Eye (tissue), 1 donor: ENCODE measurements at regions not wholly inside any gene's neighbourhood (a gene's known extent, or its start where the extent isn't known, plus 50 kb on each side); places are given as distances from the start of the nearest gene placed in this dataset.
"Not testable (repeated sequence)": the region's sequence is repeated elsewhere in the genome, so short reads cannot be mapped to it uniquely, and the experiment has no call there.

Experiments
- DNase-seq: peaks from one replicate; pipeline ENCODE4 v3.0.0-alpha.2; 2015

- DNase-seq: no peak
Measured at GRCh38 chr10:80751940-80752339, 214.2 kb downstream of the SH2D4B start.

- peak; percentile 21 for DNase-seq
Measured at GRCh38 chr10:80753612-80754011, 215.9 kb downstream of the SH2D4B start.

- DNase-seq: no peak
Measured at GRCh38 chr10:80755893-80756292, 218.2 kb downstream of the SH2D4B start.

GRCh38 chr10:80759693-80760092 lies 222.0 kb downstream of the SH2D4B start:
- no peak for DNase-seq

GRCh38 chr10:80760914-80761371 lies 223.2 kb downstream of the SH2D4B start:
- no peak for DNase-seq

- DNase-seq: no peak
Measured at GRCh38 chr10:80767963-80768362, 230.3 kb downstream of the SH2D4B start.

- no peak for DNase-seq
Measured at GRCh38 chr10:80769700-80770160, 232.0 kb downstream of the SH2D4B start.

- DNase-seq: no peak
Measured at GRCh38 chr10:80770239-80770638, 232.5 kb downstream of the SH2D4B start.

GRCh38 chr10:80771285-80771684 lies 233.6 kb downstream of the SH2D4B start:
- no peak for DNase-seq

- peak; percentile 6 for DNase-seq
Measured at GRCh38 chr10:80771902-80772555, 234.3 kb downstream of the SH2D4B start.

- DNase-seq: no peak
Measured at GRCh38 chr10:80772596-80772995, 234.9 kb downstream of the SH2D4B start.

- DNase-seq: no peak
Measured at GRCh38 chr10:80784695-80785094, 247.0 kb downstream of the SH2D4B start.

- no peak for DNase-seq
Measured at GRCh38 chr10:80786322-80786721, 248.6 kb downstream of the SH2D4B start.

- DNase-seq: no peak
Measured at GRCh38 chr10:80787952-80788351, 250.2 kb downstream of the SH2D4B start.

- no peak for DNase-seq
Measured at GRCh38 chr10:80794994-80795393, 257.3 kb downstream of the SH2D4B start.

- DNase-seq: no peak
Measured at GRCh38 chr10:80805343-80806020, 267.8 kb downstream of the SH2D4B start.

GRCh38 chr10:80814147-80814652 lies 276.5 kb downstream of the SH2D4B start:
- DNase-seq: no peak

- no peak for DNase-seq
Measured at GRCh38 chr10:80829151-80829550, 291.4 kb downstream of the SH2D4B start.

GRCh38 chr10:80829562-80829961 lies 291.9 kb downstream of the SH2D4B start:
- no peak for DNase-seq

- DNase-seq: not testable (repeated sequence)
Measured at GRCh38 chr10:80832693-80833092, 295.0 kb downstream of the SH2D4B start.

GRCh38 chr10:80855348-80855971 lies 317.8 kb downstream of the SH2D4B start:
- peak; percentile 69 for DNase-seq

GRCh38 chr10:80856186-80856585 lies 318.5 kb downstream of the SH2D4B start:
- DNase-seq: no peak

- not testable (repeated sequence) for DNase-seq
Measured at GRCh38 chr10:80859279-80859678, 321.6 kb downstream of the SH2D4B start.

GRCh38 chr10:80860719-80861118 lies 323.0 kb downstream of the SH2D4B start:
- DNase-seq: no peak
